GM23248 (cell line): ENCODE measurements at regions not wholly inside any gene's neighbourhood (a gene's known extent, or its start where the extent isn't known, plus 50 kb on each side); places are given as distances from the start of the nearest gene placed in this dataset.

ENCODE experiments used
- DNase-seq: peaks from one replicate; pipeline ENCODE4 v3.0.0-alpha.2; 2015
- H2AFZ ChIP-seq: fragments of 200-600 bp; sonication (generic); 2 replicates; pipeline ENCODE4 v1.6.1; 2016; ENCODE audit warnings: antibody characterized with exemption
- H3F3A ChIP-seq: fragments of 200-600 bp; sonication (generic); 2 replicates; pipeline ENCODE4 v1.6.1; 2016; ENCODE audit warnings: mild to moderate bottlenecking, antibody characterized with exemption, mixed run types; ENCODE audit not compliant: insufficient read depth
- H3K27ac ChIP-seq: fragments of 200-600 bp; sonication (generic); 2 replicates; pipeline ENCODE4 v1.5.1; 2016; ENCODE audit warnings: mild to moderate bottlenecking
- H3K27me3 ChIP-seq: fragments of 200-600 bp; sonication (generic); replicated peaks from 2 replicates; pipeline ENCODE4 v1.6.1; 2016; ENCODE audit warnings: mild to moderate bottlenecking; ENCODE audit not compliant: insufficient read depth
- H3K36me3 ChIP-seq: fragments of 200-600 bp; sonication (generic); 2 replicates; pipeline ENCODE4 v1.6.1; 2016; ENCODE audit warnings: low read depth, mild to moderate bottlenecking
- H3K4me1 ChIP-seq: fragments of 200-600 bp; sonication (generic); 2 replicates; pipeline ENCODE4 v1.6.1; 2016; ENCODE audit warnings: mild to moderate bottlenecking; ENCODE audit not compliant: insufficient read depth
- H3K4me2 ChIP-seq: fragments of 200-600 bp; sonication (generic); one replicate; pipeline ENCODE4 v1.6.1; 2016; ENCODE audit warnings: mild to moderate bottlenecking; ENCODE audit not compliant: unreplicated experiment
- H3K4me3 ChIP-seq: fragments of 200-600 bp; sonication (generic); 2 replicates; pipeline ENCODE4 v1.5.1; 2016; ENCODE audit warnings: mild to moderate bottlenecking
- H3K79me2 ChIP-seq: fragments of 200-600 bp; sonication (generic); 2 replicates; pipeline ENCODE4 v1.6.1; 2016; ENCODE audit warnings: mild to moderate bottlenecking; ENCODE audit not compliant: insufficient read depth
- H3K9ac ChIP-seq: fragments of 200-600 bp; sonication (generic); 2 replicates; pipeline ENCODE4 v1.6.1; 2016; ENCODE audit warnings: mild to moderate bottlenecking
- H3K9me2 ChIP-seq: fragments of 200-600 bp; sonication (generic); 2 replicates; pipeline ENCODE4 v1.6.1; 2016; ENCODE audit warnings: mixed run types, mild to moderate bottlenecking, moderate library complexity; ENCODE audit not compliant: insufficient read depth
- H3K9me3 ChIP-seq: fragments of 200-600 bp; sonication (generic); one replicate; pipeline ENCODE4 v1.6.1; 2017; ENCODE audit warnings: low read depth
- H4K20me1 ChIP-seq: fragments of 200-600 bp; sonication (generic); 2 replicates; pipeline ENCODE4 v1.6.0; 2016; ENCODE audit not compliant: insufficient read depth
- EZH2 ChIP-seq: fragments of 200-600 bp; sonication (generic); IDR thresholded peaks from 2 replicates; pipeline ENCODE4 v1.6.1; 2018; ENCODE audit warnings: antibody characterized with exemption, mild to moderate bottlenecking; ENCODE audit not compliant: insufficient read depth, poor library complexity, severe bottlenecking
- EZH2phosphoT487 ChIP-seq: fragments of 200-600 bp; sonication (generic); IDR thresholded peaks from 2 replicates; pipeline ENCODE4 v1.6.1; 2018; ENCODE audit warnings: antibody characterized with exemption, moderate library complexity, mild to moderate bottlenecking, low read depth; ENCODE audit not compliant: insufficient read depth
- WGBS, 2 experiments: methylation state at CpG; one replicate each; pipeline ENCODE4 v1.1.6; 2015 to 2017; ENCODE audit warnings: low lambda C conversion rate in 2 of 2, low coverage in 1 of 2; ENCODE audit errors: missing lambda C conversion rate in 2 of 2; 5-methylcytosine and 5-hydroxymethylcytosine counted together
- in situ Hi-C: fragments of 300-500 bp; cut with MboI; formaldehyde crosslinking; loops from 2 replicates; pipeline ENCODE4 v1.15.0; 2020

DNA sequence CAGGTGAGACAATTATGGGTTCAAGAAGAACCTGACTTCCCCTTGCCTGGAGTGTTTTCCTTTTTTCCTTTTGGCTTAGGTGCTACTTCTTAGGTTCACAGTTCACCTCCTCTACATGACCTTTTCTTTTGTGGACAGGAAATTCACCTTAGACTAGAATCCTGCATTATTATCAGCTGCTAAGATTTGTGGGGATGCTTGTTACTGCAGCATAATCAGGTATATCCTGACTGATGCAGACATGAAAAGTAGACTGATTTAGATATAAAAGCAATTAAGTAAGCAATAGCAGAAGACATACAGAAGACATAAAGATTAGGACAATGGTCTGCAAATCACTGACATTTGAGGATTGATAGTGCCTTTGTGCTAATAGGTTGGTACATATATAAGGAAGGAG lies 168.3 kb downstream of the SALL1 start:
- Histone ChIP-seq H3K4me2 (no peak overlapping the region), H3K27me3 (no peaks in the 10 kb centered on the region)
- in situ Hi-C loops = no loop called here

GRCh38 chr16:50981951-50982350 lies 169.1 kb downstream of the SALL1 start:
- in situ Hi-C loops = no loop called here
- TF ChIP-seq EZH2 = no peak
- TF ChIP-seq EZH2phosphoT487 = no peak
- H3K27me3 ChIP-seq = no peaks in the 10 kb centered on the region

More for the DNA sequence above, 168.3 kb downstream of the SALL1 start:
- Histone ChIP-seq H3K4me1 (no peaks in the 10 kb centered on the region), H3K9me3 (no peaks in the 10 kb centered on the region), H3K9me2 (no peaks in the 10 kb centered on the region), H3K4me3 (no peak overlapping the region), H3F3A (no peaks in the 10 kb centered on the region), H3K79me2 (no peaks in the 10 kb centered on the region), H3K9ac (no peak overlapping the region), H4K20me1 (no peaks in the 10 kb centered on the region), H3K36me3 (no peaks in the 10 kb centered on the region), H2AFZ (no peak overlapping the region), H3K27ac (no peak overlapping the region)
- DNase-seq = no peak
- TF ChIP-seq EZH2phosphoT487 = no peak
- TF ChIP-seq EZH2 = no peak

GRCh38 chr16:50980666-50981065 lies 170.4 kb downstream of the SALL1 start:
- Histone ChIP-seq H3K9me3 (no peaks in the 10 kb centered on the region), H4K20me1 (no peaks in the 10 kb centered on the region), H3K4me2 (no peak overlapping the region), H3K36me3 (no peaks in the 10 kb centered on the region), H3K27me3 (no peaks in the 10 kb centered on the region), H3K4me1 (no peaks in the 10 kb centered on the region), H3F3A (no peaks in the 10 kb centered on the region), H3K27ac (no peak overlapping the region), H3K9ac (no peak overlapping the region), H3K9me2 (no peaks in the 10 kb centered on the region), H2AFZ (no peak overlapping the region), H3K79me2 (no peaks in the 10 kb centered on the region), H3K4me3 (no peak overlapping the region)
- in situ Hi-C loops = no loop called here
- TF ChIP-seq EZH2 (no peak), EZH2phosphoT487 (no peak)
- DNase-seq = no peak
- WGBS, 2 experiments = 43 to 56% methylated on average over 3 of the region's 3 CpGs

More at GRCh38 chr16:50981951-50982350, 169.1 kb downstream of the SALL1 start:
- H2AFZ ChIP-seq = no peak overlapping the region
- 45 to 52% methylated on average over 6 of the region's 6 CpGs for WGBS, 2 experiments
- H4K20me1 ChIP-seq = no peaks in the 10 kb centered on the region
- no peaks in the 10 kb centered on the region for H3K36me3 ChIP-seq
- no peak for DNase-seq
- no peaks in the 10 kb centered on the region for H3K9me3 ChIP-seq
- no peaks in the 10 kb centered on the region for H3F3A ChIP-seq
- H3K4me1 ChIP-seq = no peaks in the 10 kb centered on the region
- H3K9me2 ChIP-seq = no peaks in the 10 kb centered on the region
- H3K27ac ChIP-seq = no peak overlapping the region
- H3K4me2 ChIP-seq = no peak overlapping the region
- H3K9ac ChIP-seq = no peak overlapping the region
- H3K4me3 ChIP-seq = no peak overlapping the region
- no peaks in the 10 kb centered on the region for H3K79me2 ChIP-seq

- H3K79me2 ChIP-seq = no peaks in the 10 kb centered on the region
- in situ Hi-C loops = no loop called here
- 49 to 56% methylated on average over 9 of the region's 9 CpGs for WGBS, 2 experiments
- no peak overlapping the region for H3K27ac ChIP-seq
- H3K4me2 ChIP-seq = no peak overlapping the region
- no peak overlapping the region for H2AFZ ChIP-seq
- no peaks in the 10 kb centered on the region for H4K20me1 ChIP-seq
- no peak for DNase-seq
- no peak overlapping the region for H3K9ac ChIP-seq
- H3K27me3 ChIP-seq = no peaks in the 10 kb centered on the region
- no peaks in the 10 kb centered on the region for H3K9me2 ChIP-seq
- H3F3A ChIP-seq = no peaks in the 10 kb centered on the region
- TF ChIP-seq EZH2phosphoT487 (no peak), EZH2 (no peak)
- no peaks in the 10 kb centered on the region for H3K36me3 ChIP-seq
- H3K4me1 ChIP-seq = no peaks in the 10 kb centered on the region
- H3K9me3 ChIP-seq = no peaks in the 10 kb centered on the region
- H3K4me3 ChIP-seq = no peak overlapping the region
Measured at GRCh38 chr16:50979806-50980620, 171.1 kb downstream of the SALL1 start.

- Histone ChIP-seq H3K9me2 (no peaks in the 10 kb centered on the region), H3K27ac (no peak overlapping the region), H3K27me3 (no peaks in the 10 kb centered on the region), H3K9me3 (no peaks in the 10 kb centered on the region), H3K4me1 (no peaks in the 10 kb centered on the region), H3K36me3 (no peaks in the 10 kb centered on the region), H2AFZ (no peak overlapping the region), H3F3A (no peaks in the 10 kb centered on the region), H3K9ac (no peak overlapping the region), H3K4me3 (no peak overlapping the region), H3K79me2 (no peaks in the 10 kb centered on the region), H3K4me2 (no peak overlapping the region), H4K20me1 (no peaks in the 10 kb centered on the region)
- DNase-seq = no peak
- 30% methylated on average over 11 of the region's 11 CpGs for WGBS, 2 experiments
- in situ Hi-C loops = no loop called here
- TF ChIP-seq EZH2phosphoT487 = no peak
- no peak for TF ChIP-seq EZH2
Measured at GRCh38 chr16:50977138-50977537, 173.9 kb downstream of the SALL1 start.
